22Rv1 (cell line): ENCODE measurements at regions not wholly inside any gene's neighbourhood (a gene's known extent, or its start where the extent isn't known, plus 50 kb on each side); places are given as distances from the start of the nearest gene placed in this dataset.

Source experiments
- ZFX ChIP-seq: fragments of 450-650 bp; IDR thresholded peaks from 2 replicates; pipeline ENCODE4 v1.6.1; 2017; ENCODE audit warnings: antibody characterized with exemption, borderline replicate concordance
- TF ChIP-seq, protein P1 (sequence below): fragments of 450-650 bp; IDR thresholded peaks from 2 replicates; pipeline ENCODE4 v1.5.1; 2017; ENCODE audit warnings: mild to moderate bottlenecking

DNA sequence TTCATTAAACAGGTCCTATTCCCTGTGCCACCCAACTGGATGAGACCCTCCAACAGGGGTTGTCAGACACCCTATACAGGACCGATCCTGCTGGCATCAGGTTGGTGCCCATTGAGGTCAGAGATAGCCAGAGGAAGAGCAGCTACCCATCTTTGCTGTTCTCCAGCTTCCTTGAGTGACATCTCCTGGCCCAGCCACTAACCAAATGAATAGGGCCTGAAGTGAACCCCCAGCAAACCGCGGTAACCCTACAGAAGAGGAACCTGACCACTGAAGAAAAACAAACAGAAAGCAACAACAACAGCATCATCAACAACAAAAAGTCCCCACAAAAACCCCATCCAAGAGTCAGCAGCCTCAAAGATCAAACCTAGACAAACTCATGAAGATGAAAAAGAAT lies 133.6 kb upstream of the ARPP21 start:
- TF ChIP-seq, protein P1, sequence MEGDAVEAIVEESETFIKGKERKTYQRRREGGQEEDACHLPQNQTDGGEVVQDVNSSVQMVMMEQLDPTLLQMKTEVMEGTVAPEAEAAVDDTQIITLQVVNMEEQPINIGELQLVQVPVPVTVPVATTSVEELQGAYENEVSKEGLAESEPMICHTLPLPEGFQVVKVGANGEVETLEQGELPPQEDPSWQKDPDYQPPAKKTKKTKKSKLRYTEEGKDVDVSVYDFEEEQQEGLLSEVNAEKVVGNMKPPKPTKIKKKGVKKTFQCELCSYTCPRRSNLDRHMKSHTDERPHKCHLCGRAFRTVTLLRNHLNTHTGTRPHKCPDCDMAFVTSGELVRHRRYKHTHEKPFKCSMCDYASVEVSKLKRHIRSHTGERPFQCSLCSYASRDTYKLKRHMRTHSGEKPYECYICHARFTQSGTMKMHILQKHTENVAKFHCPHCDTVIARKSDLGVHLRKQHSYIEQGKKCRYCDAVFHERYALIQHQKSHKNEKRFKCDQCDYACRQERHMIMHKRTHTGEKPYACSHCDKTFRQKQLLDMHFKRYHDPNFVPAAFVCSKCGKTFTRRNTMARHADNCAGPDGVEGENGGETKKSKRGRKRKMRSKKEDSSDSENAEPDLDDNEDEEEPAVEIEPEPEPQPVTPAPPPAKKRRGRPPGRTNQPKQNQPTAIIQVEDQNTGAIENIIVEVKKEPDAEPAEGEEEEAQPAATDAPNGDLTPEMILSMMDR = no peak
- TF ChIP-seq ZFX = no peak
